PFSK-1 (cell line): ENCODE measurements at regions not wholly inside any gene's neighbourhood (a gene's known extent, or its start where the extent isn't known, plus 50 kb on each side); places are given as distances from the start of the nearest gene placed in this dataset.

Experiments used
- SIN3A ChIP-seq: IDR thresholded peaks from 2 replicates; pipeline ENCODE4 v1.6.1; 2012; ENCODE audit warnings: mild to moderate bottlenecking, low read length, moderate library complexity, borderline replicate concordance; ENCODE audit not compliant: insufficient read depth
- TAF1 ChIP-seq: IDR thresholded peaks from 2 replicates; pipeline ENCODE4 v1.6.1; 2012; ENCODE audit warnings: low read length, control low read depth, borderline replicate concordance; ENCODE audit not compliant: insufficient read depth

DNA sequence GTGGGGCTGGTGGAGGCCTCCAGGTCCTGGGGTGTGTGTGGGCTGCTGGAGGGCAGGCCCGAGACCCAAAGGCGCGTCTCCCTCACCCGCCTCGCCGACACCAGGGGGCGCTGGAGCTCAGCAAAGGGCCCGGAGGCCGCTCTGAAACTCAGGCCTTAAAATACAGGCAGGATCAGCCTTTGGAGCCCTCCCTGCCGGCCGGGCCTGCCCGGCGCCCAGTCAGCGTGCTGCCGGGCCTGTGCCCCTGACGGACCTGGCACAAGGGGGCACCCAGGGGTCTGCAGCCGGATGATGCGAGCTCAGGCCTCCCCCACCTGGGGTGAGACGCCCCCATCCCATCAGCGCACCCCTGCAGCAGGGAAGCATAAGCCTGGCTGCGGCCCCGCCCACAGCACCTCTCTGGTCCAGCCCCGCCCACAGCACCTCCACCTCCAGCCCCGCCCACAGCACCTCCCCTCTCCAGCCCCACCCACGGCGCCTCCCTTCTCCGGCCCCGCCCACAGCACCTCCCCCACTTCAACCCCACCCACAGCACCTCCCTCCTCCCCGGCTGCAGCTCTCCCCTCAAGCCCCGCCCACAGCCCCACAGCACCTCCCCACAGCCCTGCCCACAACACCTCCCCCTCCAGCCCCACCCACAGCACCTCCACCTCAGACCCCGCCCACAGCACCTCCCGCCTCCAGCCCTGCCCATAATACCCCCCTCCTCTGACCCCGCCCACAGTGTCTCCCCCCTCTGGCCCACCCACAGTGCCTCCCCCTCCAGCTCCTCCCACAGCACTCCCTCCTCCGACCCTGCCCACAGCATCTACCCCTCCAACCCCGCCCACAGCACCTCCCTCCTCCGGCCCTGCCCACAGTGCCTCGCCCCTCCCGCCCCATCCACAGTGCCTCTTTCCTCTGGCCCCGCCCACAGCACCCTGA is 92.8 kb upstream of the OTOS start:
- TF ChIP-seq SIN3A, result no peak
- no peak for TF ChIP-seq TAF1
